Panc1 (cell line): ENCODE measurements at regions not wholly inside any gene's neighbourhood (a gene's known extent, or its start where the extent isn't known, plus 50 kb on each side); places are given as distances from the start of the nearest gene placed in this dataset.

Experiments
- POLR2AphosphoS5 ChIP-seq: IDR thresholded peaks from 2 replicates; pipeline ENCODE4 v1.6.1; 2012; ENCODE audit warnings: mild to moderate bottlenecking, low read depth, low read length, moderate library complexity
- TF ChIP-seq, protein P1 (sequence below): fragments of 450-650 bp; IDR thresholded peaks from 2 replicates; pipeline ENCODE4 v1.5.1; 2017; ENCODE audit warnings: mild to moderate bottlenecking

DNA sequence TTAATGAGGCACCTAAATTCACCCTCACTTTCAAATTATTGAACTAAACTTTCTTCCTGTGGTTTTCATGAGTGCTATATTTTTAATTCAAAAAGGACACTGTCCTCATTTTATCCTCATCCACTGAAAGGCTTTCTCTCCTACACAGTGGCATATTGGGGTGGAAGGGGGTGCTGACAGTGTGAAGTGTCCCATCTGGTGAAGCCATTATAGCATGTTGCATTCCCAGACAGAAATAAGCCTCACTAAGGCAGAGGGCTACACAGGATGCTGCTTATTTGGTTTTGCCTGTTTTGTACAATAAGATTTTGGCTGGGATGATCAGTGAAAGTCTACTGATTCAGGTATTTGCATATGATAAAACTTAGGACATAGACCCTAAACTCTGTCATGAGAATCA is 82.4 kb upstream of the INHBA start:
- TF ChIP-seq, protein P1, sequence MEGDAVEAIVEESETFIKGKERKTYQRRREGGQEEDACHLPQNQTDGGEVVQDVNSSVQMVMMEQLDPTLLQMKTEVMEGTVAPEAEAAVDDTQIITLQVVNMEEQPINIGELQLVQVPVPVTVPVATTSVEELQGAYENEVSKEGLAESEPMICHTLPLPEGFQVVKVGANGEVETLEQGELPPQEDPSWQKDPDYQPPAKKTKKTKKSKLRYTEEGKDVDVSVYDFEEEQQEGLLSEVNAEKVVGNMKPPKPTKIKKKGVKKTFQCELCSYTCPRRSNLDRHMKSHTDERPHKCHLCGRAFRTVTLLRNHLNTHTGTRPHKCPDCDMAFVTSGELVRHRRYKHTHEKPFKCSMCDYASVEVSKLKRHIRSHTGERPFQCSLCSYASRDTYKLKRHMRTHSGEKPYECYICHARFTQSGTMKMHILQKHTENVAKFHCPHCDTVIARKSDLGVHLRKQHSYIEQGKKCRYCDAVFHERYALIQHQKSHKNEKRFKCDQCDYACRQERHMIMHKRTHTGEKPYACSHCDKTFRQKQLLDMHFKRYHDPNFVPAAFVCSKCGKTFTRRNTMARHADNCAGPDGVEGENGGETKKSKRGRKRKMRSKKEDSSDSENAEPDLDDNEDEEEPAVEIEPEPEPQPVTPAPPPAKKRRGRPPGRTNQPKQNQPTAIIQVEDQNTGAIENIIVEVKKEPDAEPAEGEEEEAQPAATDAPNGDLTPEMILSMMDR, result no peak
- no peak for TF ChIP-seq POLR2AphosphoS5
